NCI-H1105 (cell line): ENCODE measurements at regions not wholly inside any gene's neighbourhood (a gene's known extent, or its start where the extent isn't known, plus 50 kb on each side); places are given as distances from the start of the nearest gene placed in this dataset.
"Not testable (repeated sequence)": the region's sequence is repeated elsewhere in the genome, so short reads cannot be mapped to it uniquely, and the experiment has no call there.

Source experiments
- DNase-seq: peaks from one replicate; lab custom pipeline; 2025; lab: John Stamatoyannopoulos, UW

GRCh38 chr2:34547340-34547739, 948.2 kb upstream of the FAM98A start:
- DNase-seq = no peak

- no peak for DNase-seq
These were observed 946.5 kb upstream of the FAM98A start for GRCh38 chr2:34545486-34546136.

- no peak for DNase-seq
These were observed 935.7 kb upstream of the FAM98A start for GRCh38 chr2:34534761-34535160.

DNA sequence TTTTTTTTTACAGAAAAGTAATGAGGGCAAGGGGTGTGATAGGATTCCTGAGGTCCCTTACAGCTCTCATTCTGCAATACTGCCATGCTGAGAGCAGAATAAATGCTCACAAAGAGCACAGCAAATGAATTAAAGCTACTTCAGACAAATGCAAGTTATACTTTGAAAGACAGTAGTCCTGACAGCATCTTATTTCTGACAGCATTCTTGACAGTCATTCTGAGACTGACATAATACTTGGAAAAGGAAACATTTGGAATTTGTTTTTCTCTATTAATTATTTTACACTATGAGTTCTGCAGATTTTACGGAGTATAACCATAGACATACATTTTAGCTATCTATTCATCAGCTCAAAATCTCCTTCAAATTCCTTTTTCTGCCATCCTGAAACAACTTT, 935.2 kb upstream of the FAM98A start:
- no peak for DNase-seq

DNA sequence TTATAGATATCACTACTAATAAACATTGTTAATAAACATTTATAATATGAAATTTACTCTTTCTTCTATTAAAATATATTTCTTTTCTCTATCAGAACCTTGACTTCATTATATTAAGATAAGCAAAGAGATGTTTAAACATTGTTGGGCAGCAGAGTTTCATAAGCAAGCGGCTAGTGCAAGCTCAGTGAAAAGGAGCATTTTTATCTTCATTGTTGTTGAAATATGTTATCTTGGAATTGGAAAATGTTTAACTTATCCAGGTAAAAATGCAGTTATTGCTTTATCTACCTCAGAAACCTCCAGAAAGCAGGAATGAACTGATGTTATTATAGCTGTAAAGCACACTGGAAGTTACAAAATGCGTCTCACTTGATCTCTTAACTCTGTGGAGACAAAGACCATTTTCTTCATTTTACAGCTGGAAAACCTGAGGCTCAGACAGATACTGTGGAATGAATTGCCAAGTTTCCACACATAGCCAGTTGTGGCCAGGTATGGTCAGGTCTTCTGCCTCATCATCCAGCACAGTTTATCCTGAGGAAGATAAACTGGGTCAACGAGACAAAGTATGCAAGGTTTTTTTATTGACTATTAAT, 934.6 kb upstream of the FAM98A start:
- DNase-seq = no peak

DNA sequence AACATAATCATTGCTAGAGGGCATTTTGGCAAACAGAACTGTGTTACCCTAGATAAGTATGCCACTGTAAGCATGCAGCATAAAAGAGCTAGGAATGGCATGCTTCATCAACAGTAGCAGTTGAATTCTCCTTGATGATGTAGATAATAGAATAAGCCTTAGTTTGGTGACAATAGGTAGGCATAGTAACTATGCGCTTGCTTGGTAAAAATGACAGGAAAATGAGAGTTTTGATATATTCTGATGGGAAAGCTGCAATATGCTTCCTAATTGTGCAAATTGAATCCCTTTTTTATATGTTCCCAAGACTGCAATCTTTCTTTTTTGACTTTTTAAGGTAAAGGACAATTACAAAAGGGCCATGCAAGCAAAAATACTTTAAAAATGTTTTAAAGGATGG, 930.9 kb upstream of the FAM98A start:
- no peak for DNase-seq

GRCh38 chr2:34523958-34524514, 924.9 kb upstream of the FAM98A start:
- no peak for DNase-seq

DNA sequence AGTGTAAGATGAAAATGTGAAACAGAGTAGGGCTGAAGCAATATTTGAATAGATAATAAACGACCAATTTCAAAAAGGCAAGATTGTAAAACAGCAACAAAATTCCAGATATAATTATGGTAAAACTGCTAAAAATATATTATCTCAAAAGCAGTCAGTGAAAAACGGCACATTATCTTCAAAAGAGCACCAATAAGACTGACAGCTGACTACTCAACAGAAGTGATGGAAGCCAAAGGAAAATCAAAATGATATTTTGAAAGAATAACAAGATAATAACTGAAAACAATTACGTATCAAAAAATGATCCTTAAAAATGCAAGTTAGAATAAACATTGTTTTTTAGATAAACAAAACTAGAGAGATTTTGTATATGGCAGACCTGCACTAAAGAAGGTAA, 920.6 kb upstream of the FAM98A start:
- no peak for DNase-seq

DNA sequence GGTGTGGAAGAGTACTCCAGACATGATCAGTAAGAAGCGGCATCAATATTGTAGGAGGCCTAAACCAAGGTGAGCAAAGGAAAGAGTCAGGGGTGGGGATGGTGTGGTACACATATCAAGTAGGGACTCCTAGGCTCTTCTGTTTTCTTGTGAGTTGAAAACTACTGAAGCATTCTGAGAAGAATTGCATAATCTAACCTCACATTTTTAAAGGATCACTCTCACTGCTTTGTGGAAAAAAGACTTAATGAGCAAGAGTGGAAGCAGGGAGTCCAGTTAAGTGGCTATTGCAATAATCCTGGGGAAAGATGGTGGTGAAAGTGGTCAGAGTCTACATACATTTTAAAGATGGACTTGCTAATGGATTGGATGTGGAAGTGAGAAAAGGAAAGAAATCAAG, 899.5 kb upstream of the FAM98A start:
- no peak for DNase-seq

DNA sequence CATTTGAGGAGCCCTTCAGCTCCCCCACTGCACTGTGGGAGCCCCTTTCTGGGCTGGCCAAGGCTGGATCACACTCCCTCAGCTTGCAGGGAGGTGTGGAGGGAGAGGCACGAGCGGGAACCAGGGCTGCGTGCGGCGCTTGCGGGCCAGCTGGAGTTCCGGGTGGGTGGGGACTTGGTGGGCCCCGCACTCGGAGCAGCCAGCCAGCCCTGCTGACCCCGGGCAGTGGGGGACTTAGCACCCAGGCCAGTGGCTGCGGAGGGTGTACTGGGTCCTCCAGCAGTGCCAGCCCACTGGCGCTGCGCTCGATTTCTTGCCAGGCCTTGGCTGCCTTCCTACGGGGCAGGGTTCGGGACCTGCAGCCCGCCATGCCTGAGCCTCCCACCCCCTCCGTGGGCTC, 895.1 kb upstream of the FAM98A start:
- DNase-seq = not testable (repeated sequence)

GRCh38 chr2:34492561-34493455, 893.7 kb upstream of the FAM98A start:
- DNase-seq = no peak

- DNase-seq = no peak
These were observed 887.9 kb upstream of the FAM98A start for GRCh38 chr2:34486965-34487364.

DNA sequence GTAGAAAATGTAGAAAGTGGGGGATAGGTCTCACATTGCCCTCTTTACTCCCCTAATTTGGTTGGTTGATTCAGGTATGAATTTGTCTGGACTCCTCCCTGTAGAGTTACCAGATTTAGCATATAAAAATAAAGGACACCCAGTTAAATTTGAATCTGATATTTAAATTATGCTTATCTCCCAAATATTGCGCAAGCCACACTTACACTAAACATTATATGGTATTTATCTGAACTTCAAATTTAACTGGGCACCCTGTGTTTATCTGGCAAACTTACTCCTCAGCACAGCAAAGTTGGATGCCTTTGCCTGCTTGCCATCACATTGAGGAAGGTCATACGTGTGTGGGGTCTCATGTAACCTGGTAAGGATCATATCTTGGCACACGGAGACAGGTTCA, 882.4 kb upstream of the FAM98A start:
- DNase-seq = no peak

DNA sequence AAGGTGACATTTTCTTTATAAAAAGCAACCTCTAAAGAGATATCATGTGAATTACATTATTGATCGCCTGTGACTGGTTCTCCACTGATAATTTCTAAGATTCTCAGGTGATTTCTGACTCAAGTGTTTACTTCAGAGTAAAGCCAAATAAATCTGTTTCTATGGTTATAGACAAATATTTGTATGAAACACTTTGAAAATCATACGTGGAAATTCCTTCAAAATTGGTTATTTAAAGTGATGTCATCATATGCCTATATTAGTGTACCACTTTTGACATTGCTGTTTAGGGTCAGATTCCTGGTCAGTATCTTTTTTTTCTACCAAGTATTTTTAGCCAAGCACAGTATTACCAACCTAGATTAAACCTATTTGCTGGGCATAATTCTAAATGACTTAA, 881.3 kb upstream of the FAM98A start:
- no peak for DNase-seq

- no peak for DNase-seq
These were observed 876.1 kb upstream of the FAM98A start for GRCh38 chr2:34475156-34475555.

GRCh38 chr2:34474646-34475045, 875.5 kb upstream of the FAM98A start:
- no peak for DNase-seq

- no peak for DNase-seq
These were observed 848.0 kb upstream of the FAM98A start for GRCh38 chr2:34447097-34447496.

DNA sequence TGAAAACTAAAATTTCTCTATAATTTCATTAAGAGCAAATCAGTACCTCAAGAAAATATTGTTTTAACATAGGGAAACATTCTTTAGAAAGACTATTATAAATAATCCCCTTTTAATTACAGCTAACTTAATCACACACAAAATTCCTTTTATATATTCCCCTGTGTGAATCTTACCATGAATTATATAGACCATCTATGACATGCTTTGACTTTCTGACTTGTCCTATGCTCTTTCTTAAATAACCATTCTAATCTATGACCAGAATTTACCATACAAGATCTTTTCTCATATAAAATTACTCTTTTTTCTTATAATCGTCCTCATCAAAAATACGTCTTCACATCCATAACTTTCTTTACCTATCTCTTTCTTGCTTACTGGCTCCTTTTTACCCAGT, 824.2 kb upstream of the FAM98A start:
- DNase-seq = no peak

- no peak for DNase-seq
These were observed 820.8 kb upstream of the FAM98A start for GRCh38 chr2:34419856-34420255.

GRCh38 chr2:34416856-34417255, 817.8 kb upstream of the FAM98A start:
- DNase-seq = no peak

DNA sequence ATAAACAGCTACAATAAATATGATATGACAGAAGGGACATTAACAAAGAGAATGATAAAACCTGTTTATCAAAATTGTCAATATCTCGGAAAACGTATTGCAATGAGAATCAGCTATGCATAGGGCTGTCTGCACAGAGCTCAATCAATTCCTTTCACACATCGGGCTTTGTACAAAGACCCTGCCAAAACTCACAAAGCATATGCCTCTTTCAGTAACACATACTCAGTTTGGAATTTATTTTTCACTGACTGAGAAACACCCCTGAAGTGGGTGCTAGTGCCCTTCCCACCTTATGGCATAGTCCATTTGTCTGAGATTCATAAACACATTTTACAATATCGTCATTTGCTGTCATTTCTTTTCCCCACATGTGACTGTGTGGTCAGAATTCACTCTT, 815.8 kb upstream of the FAM98A start:
- no peak for DNase-seq

- no peak for DNase-seq
These were observed 809.0 kb upstream of the FAM98A start for GRCh38 chr2:34408100-34408499.

DNA sequence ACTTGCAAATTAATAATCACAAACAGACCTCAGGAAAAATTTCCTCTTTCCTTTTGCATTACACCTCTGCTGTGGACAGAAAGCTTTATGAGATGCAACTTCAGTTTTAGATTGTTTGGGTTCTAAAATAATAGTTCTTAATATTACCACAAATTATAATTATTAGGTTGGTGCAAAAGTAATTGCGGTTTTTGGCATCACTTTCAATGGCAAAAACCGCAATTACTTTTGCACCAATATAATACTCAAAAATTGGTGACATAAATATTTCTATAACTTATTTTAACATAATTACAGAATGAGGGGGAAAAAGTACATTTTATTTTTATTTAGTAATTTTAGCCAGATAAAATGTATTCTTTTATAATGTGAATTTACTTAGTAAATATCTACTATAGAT, 804.4 kb upstream of the FAM98A start:
- DNase-seq = no peak
